Vagina (tissue), 2 donors: ENCODE measurements at regions not wholly inside any gene's neighbourhood (a gene's known extent, or its start where the extent isn't known, plus 50 kb on each side); places are given as distances from the start of the nearest gene placed in this dataset.

Experiments
- POLR2A ChIP-seq, 2 donors: fragments of 450-650 bp; IDR thresholded peaks; one replicate each; pipeline ENCODE4 v1.6.1; 2017; ENCODE audit warnings: antibody characterized with exemption in 2 of 2, mild to moderate bottlenecking in 2 of 2, moderate library complexity in 2 of 2
- TF ChIP-seq, protein P1 (sequence below), 3 experiments: fragments of 450-650 bp in 2 of 3; fragments of 200-600 bp in 1 of 3; sonication (generic) in 1 of 3; IDR thresholded peaks; one replicate each; pipeline ENCODE4 v1.5.1; 2017 to 2019; ENCODE audit warnings: antibody characterized with exemption in 3 of 3, mild to moderate bottlenecking in 2 of 3, moderate library complexity in 2 of 3

DNA sequence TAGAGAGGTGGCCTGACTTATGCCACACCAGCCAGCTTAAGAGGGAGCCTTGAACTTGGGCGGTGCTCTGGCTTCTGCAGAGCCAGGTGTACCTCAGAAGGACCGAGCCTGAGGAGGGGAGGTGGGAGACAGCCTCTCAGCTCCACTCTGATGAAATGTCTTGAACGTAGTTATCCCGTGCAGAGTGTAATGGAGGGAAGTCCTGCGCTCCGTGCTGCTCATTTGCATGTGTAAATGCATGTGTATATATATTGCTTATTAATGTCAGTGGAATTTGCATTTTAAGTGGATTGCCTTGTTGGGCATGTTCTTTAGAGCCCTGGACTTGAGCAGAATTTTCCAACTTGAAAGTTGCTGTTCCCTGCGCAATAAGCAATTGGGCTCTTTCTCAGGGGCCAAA, 264.9 kb upstream of the SDK2 start:
- TF ChIP-seq, protein P1, sequence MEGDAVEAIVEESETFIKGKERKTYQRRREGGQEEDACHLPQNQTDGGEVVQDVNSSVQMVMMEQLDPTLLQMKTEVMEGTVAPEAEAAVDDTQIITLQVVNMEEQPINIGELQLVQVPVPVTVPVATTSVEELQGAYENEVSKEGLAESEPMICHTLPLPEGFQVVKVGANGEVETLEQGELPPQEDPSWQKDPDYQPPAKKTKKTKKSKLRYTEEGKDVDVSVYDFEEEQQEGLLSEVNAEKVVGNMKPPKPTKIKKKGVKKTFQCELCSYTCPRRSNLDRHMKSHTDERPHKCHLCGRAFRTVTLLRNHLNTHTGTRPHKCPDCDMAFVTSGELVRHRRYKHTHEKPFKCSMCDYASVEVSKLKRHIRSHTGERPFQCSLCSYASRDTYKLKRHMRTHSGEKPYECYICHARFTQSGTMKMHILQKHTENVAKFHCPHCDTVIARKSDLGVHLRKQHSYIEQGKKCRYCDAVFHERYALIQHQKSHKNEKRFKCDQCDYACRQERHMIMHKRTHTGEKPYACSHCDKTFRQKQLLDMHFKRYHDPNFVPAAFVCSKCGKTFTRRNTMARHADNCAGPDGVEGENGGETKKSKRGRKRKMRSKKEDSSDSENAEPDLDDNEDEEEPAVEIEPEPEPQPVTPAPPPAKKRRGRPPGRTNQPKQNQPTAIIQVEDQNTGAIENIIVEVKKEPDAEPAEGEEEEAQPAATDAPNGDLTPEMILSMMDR (IDR thresholded peaks at IDR 0.05) = no peak
- TF ChIP-seq POLR2A (IDR thresholded peaks at IDR 0.05) = no peak
